ENCODE measurements at regions not wholly inside any gene's neighbourhood (a gene's known extent, or its start where the extent isn't known, plus 50 kb on each side); places are given as distances from the start of the nearest gene placed in this dataset.

DNA sequence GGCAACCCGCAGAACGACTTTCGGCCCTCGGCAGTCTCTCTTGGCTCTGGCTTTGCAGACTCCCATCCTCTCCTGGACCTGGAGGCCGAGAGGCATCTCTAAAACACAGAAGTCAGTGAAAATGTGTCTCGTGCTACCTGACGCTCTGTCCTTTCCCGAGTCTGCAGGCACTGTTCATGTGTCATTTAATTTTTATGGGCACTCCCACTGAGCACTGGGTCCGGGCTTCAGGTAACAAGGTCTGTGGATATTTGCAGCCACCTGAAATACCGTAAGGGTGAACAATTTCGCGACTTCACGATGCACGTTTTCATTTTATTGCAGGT is 96.8 kb downstream of the GLRX3 start:
- no peak overlapping the region for H3K27ac ChIP-seq
- no peaks in the 10 kb centered on the region for H3K4me1 ChIP-seq (ENCODE audit: insufficient read depth)
- H3K9me3 ChIP-seq = peaks cover 0 to 2% of the 10 kb centered on the region in 2 donors
- no peaks in the 10 kb centered on the region for H3K27me3 ChIP-seq
- WGBS, 3 donors = 82 to 86% (median 84%) methylated on average over 14 of the region's 14 CpGs
- intact Hi-C loops (cut with DNase I) = no loop called here
- H3K36me3 ChIP-seq = no peaks in the 10 kb centered on the region
- no peak overlapping the region for H3K4me3 ChIP-seq
- TF ChIP-seq EP300 (IDR thresholded peaks at IDR 0.05) (no peak), POLR2A (IDR thresholded peaks at IDR 0.05) (no peak), CTCF (IDR thresholded peaks at IDR 0.05) (no peak)
- no peak for DNase-seq

DNA sequence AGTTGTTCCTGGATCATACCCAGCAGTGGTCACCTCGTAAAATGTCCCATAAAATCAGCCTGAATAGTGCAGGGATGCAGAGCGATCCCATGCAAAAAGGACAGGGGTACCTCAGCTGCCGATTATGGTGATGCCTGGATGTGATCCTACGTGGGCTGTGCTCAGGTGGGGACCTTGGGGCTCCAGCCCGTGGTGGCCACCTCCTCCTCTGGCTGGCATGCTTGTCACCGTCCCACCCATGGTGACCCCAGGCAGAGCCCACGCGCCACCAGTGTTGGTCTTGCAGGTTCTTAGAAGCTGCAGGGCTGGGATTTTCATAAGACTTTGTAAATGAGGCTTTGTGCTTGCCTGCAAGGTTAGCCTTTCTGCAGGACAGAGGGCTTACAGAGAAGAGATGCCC is 97.2 kb downstream of the GLRX3 start:
- no peaks in the 10 kb centered on the region for H3K4me1 ChIP-seq (ENCODE audit: insufficient read depth)
- H3K4me3 ChIP-seq = no peak overlapping the region
- intact Hi-C loops (cut with DNase I) = no loop called here
- H3K36me3 ChIP-seq = no peaks in the 10 kb centered on the region
- TF ChIP-seq POLR2A (IDR thresholded peaks at IDR 0.05) (no peak), EP300 (IDR thresholded peaks at IDR 0.05) (no peak), CTCF (IDR thresholded peaks at IDR 0.05) (no peak)
- H3K27ac ChIP-seq = no peak overlapping the region
- H3K9me3 ChIP-seq = peaks cover 0 to 2% of the 10 kb centered on the region in 2 donors
- WGBS, 3 donors = 77 to 83% (median 82%) methylated on average over 8 of the region's 8 CpGs
- DNase-seq = no peak
- H3K27me3 ChIP-seq = no peaks in the 10 kb centered on the region

DNA sequence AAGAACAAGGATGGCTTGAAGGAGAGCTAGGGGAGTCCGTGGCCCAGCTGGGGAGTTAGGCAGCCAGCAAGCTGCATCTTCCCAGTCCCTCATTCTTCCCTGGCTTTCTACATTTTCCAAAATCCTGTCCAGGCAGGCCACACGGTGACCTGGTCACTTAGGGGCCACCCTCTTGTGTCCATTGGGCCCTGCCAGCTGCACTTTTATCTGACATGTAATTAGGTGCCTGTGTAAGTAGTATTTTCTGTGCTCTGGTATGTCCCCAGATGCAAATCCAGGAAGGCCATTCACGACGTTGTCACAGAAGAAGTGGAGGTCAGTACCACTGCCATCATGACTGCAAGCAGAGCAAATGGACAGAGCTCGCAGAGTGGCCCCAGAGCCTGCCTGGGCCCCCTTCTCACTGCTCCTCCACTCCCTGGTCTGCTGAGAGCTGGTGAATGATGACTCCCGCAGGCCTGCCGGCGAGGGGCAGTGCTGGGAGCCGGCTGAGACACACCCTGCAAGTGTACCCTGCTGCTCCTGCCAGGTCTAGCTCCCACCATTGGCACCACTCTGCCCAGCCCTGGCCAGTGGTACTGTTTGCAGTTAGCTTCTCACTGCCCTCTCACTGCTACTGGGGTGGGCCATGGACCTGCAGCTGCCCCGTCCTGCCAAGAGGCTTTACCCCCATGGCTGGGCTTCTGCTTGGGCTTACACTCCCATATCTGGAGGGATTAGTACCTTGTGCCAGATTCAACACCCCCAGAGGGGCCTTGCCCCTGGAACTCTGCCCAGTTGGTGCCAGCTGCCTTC is 98.2 kb downstream of the GLRX3 start:
- intact Hi-C loops (cut with DNase I) = no loop called here
- no peak for DNase-seq

DNA sequence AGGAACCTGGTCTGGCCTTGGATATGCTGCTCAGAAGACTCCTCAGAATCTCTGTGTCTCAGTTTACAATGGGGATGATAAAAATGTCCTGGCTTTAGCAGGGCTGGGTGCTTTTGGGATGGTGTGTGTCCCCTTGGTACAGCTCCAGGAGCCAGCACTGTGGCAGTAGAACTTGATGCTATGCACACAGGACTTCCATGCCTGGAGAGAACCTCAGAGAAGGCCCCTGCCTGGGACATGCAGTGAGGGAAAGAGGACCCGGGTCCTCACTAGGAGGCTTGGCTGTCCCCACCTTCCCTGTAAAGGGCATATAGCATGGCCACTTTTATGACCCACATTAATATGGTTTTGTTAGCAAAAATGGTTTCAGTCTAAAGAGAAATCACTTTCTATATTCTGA is 100.5 kb downstream of the GLRX3 start:
- Histone ChIP-seq H3K27ac (no peak overlapping the region), H3K27me3 (no peaks in the 10 kb centered on the region), H3K36me3 (no peaks in the 10 kb centered on the region), H3K4me1 (ENCODE audit: insufficient read depth) (no peaks in the 10 kb centered on the region), H3K9me3 (no peaks in the 10 kb centered on the region), H3K4me3 (no peak overlapping the region)
- intact Hi-C loops (cut with DNase I) = no loop called here
- DNase-seq = no peak
- 76 to 100% (median 80%) methylated on average over 1 of the region's 1 CpG for WGBS, 3 donors
- no peak for TF ChIP-seq POLR2A (IDR thresholded peaks at IDR 0.05)
- TF ChIP-seq EP300 (IDR thresholded peaks at IDR 0.05) = no peak
- TF ChIP-seq CTCF (IDR thresholded peaks at IDR 0.05) = no peak

More for the DNA sequence above, 98.2 kb downstream of the GLRX3 start:
- no peak overlapping the region for H3K4me3 ChIP-seq
- H3K4me1 ChIP-seq (ENCODE audit: insufficient read depth) = no peaks in the 10 kb centered on the region
- H3K27me3 ChIP-seq = no peaks in the 10 kb centered on the region
- H3K9me3 ChIP-seq = peaks cover 0 to 2% of the 10 kb centered on the region in 2 donors
- 63 to 76% (median 63%) methylated on average over 10 of the region's 10 CpGs for WGBS, 3 donors
- no peak overlapping the region for H3K27ac ChIP-seq
- H3K36me3 ChIP-seq = no peaks in the 10 kb centered on the region
- TF ChIP-seq CTCF (IDR thresholded peaks at IDR 0.05) = no peak
- no peak for TF ChIP-seq EP300 (IDR thresholded peaks at IDR 0.05)
- TF ChIP-seq POLR2A (IDR thresholded peaks at IDR 0.05) = no peak

Data from ovary (tissue), 7 donors.